Adrenal gland (tissue), 9 donors: ENCODE measurements at regions not wholly inside any gene's neighbourhood (a gene's known extent, or its start where the extent isn't known, plus 50 kb on each side); places are given as distances from the start of the nearest gene placed in this dataset.

Source experiments
- DNase-seq, 7 donors: peaks; one replicate each; pipeline ENCODE4 v3.0.0-alpha.2; 2019 to 2020
- H3K27ac ChIP-seq, 5 donors: fragments of 200-600 bp; sonication (generic) in 4 of 5; 1 replicate in 3 of 5; 2 replicates in 2 of 5; pipeline versions ENCODE4 v1.5.1 to v1.8.0; 2016 to 2020; ENCODE audit warnings: mild to moderate bottlenecking in 1 of 5
- H3K27me3 ChIP-seq: fragments of 200-600 bp; 2 replicates; pipeline ENCODE4 v1.8.0; 2021
- H3K36me3 ChIP-seq, 2 donors: fragments of 200-600 bp; replicated peaks in 1 of 2; 1 replicate in 1 of 2; 2 replicates in 1 of 2; pipeline versions ENCODE4 v1.5.1 to v1.8.0; 2018 to 2022
- H3K4me1 ChIP-seq, 2 donors: fragments of 200-600 bp; replicated peaks in 1 of 2; 1 replicate in 1 of 2; 2 replicates in 1 of 2; pipeline versions ENCODE4 v1.5.1 to v1.8.0; 2018 to 2021
- H3K4me3 ChIP-seq, 4 donors: fragments of 200-600 bp; sonication (generic) in 3 of 4; one replicate each; pipeline ENCODE4 v1.5.1; 2016 to 2018
- H3K9me3 ChIP-seq, 3 donors: fragments of 200-600 bp; sonication (generic) in 1 of 3; replicated peaks in 1 of 3; 1 replicate in 2 of 3; 2 replicates in 1 of 3; pipeline versions ENCODE4 v1.5.1 to v1.8.0; 2016 to 2021
- CTCF ChIP-seq, 6 experiments: fragments of 450-650 bp in 4 of 6; fragments of 200-600 bp in 2 of 6; sonication (generic) in 1 of 6; IDR thresholded peaks; 1 replicate in 5 of 6; 2 replicates in 1 of 6; pipeline versions ENCODE4 v1.5.1 to v1.8.0; 2016 to 2021; ENCODE audit warnings: antibody characterized with exemption in 6 of 6, mild to moderate bottlenecking in 2 of 6, moderate library complexity in 1 of 6
- POLR2A ChIP-seq, 2 donors: fragments of 450-650 bp; IDR thresholded peaks; one replicate each; pipeline ENCODE4 v1.6.1; 2017; ENCODE audit warnings: antibody characterized with exemption in 2 of 2, mild to moderate bottlenecking in 2 of 2, moderate library complexity in 1 of 2
- WGBS, 4 donors: extraction: QIAGEN DNeasy Blood & Tissue Kit in 2 of 4; methylation state at CpG; one replicate each; pipeline versions ENCODE4 v1.1.5 to v1.1.7; 2013 to 2017; 5-methylcytosine and 5-hydroxymethylcytosine counted together
- intact Hi-C, 2 donors: fragments of 100-400 bp; cut with DNase I; formaldehyde crosslinking; loops; one replicate each; pipeline versions ENCODE4 v1.14.1 to v1.15.0; 2022 to 2023
- donor health status: healthy with polysubstance abuse.
- donor health status: Bipolar disorder and iron deficiency.
- donor health status: DM: yes; HTN: yes; CAD: no.
- donor health status: DM: no; HTN: no; CAD: no.
- donor health status: DM: no; HTN: no; CAD: no.

GRCh38 chr10:128506423-128506822, 380.2 kb upstream of the MKI67 start:
- intact Hi-C loops = no loop called here
- TF ChIP-seq CTCF (IDR thresholded peaks at IDR 0.05) (no peak), POLR2A (IDR thresholded peaks at IDR 0.05) (no peak)
- H3K4me3 ChIP-seq = no peak overlapping the region
- WGBS, 4 donors = 73 to 82% (median 78%) methylated on average over 2 of the region's 2 CpGs
- H3K4me1 ChIP-seq = no peaks in the 10 kb centered on the region
- no peak overlapping the region for H3K27ac ChIP-seq
- H3K36me3 ChIP-seq = no peaks in the 10 kb centered on the region
- no peaks in the 10 kb centered on the region for H3K27me3 ChIP-seq
- no peak for DNase-seq
- no peaks in the 10 kb centered on the region for H3K9me3 ChIP-seq

GRCh38 chr10:128507066-128507465, 380.8 kb upstream of the MKI67 start:
- Histone ChIP-seq H3K36me3 (no peaks in the 10 kb centered on the region), H3K27me3 (no peaks in the 10 kb centered on the region), H3K4me3 (no peak overlapping the region), H3K4me1 (no peaks in the 10 kb centered on the region), H3K9me3 (no peaks in the 10 kb centered on the region), H3K27ac (no peak overlapping the region)
- WGBS, 4 donors = 22 to 61% (median 31%) methylated on average over 2 of the region's 2 CpGs
- no peak for DNase-seq
- TF ChIP-seq POLR2A (IDR thresholded peaks at IDR 0.05) (no peak), CTCF (IDR thresholded peaks at IDR 0.05) (no peak)
- intact Hi-C loops = no loop called here

- no peaks in the 10 kb centered on the region for H3K4me1 ChIP-seq
- no peaks in the 10 kb centered on the region for H3K27me3 ChIP-seq
- WGBS, 4 donors = 46 to 62% (median 51%) methylated on average over 5 to 11 of the region's 11 CpGs
- no peak overlapping the region for H3K4me3 ChIP-seq
- no peaks in the 10 kb centered on the region for H3K36me3 ChIP-seq
- no peak for TF ChIP-seq POLR2A (IDR thresholded peaks at IDR 0.05)
- no peak for TF ChIP-seq CTCF (IDR thresholded peaks at IDR 0.05)
- H3K9me3 ChIP-seq = no peaks in the 10 kb centered on the region
- intact Hi-C loops = no loop called here
- DNase-seq = no peak
- no peak overlapping the region for H3K27ac ChIP-seq
These were observed 385.1 kb upstream of the MKI67 start for GRCh38 chr10:128511284-128511683.

GRCh38 chr10:128512767-128513166, 386.5 kb upstream of the MKI67 start:
- intact Hi-C loops = no loop called here
- WGBS, 4 donors = 83 to 98% (median 87%) methylated on average over 4 to 7 of the region's 7 CpGs
- DNase-seq = no peak
- H3K4me3 ChIP-seq = no peak overlapping the region
- no peaks in the 10 kb centered on the region for H3K27me3 ChIP-seq
- H3K27ac ChIP-seq = no peak overlapping the region
- no peaks in the 10 kb centered on the region for H3K4me1 ChIP-seq
- H3K9me3 ChIP-seq = no peaks in the 10 kb centered on the region
- H3K36me3 ChIP-seq = no peaks in the 10 kb centered on the region
- TF ChIP-seq POLR2A (IDR thresholded peaks at IDR 0.05) (no peak), CTCF (IDR thresholded peaks at IDR 0.05) (no peak)
